HL-60/S4 (cell line): ENCODE measurements at regions not wholly inside any gene's neighbourhood (a gene's known extent, or its start where the extent isn't known, plus 50 kb on each side); places are given as distances from the start of the nearest gene placed in this dataset.
"Not testable (repeated sequence)": the region's sequence is repeated elsewhere in the genome, so short reads cannot be mapped to it uniquely, and the experiment has no call there.

Experiments
- in situ Hi-C: fragments of 300-500 bp; cut with MboI; formaldehyde crosslinking; loops from 2 replicates; pipeline ENCODE4 v1.14.3; 2022; ENCODE audit warnings: low sequenced_read_pairs

DNA sequence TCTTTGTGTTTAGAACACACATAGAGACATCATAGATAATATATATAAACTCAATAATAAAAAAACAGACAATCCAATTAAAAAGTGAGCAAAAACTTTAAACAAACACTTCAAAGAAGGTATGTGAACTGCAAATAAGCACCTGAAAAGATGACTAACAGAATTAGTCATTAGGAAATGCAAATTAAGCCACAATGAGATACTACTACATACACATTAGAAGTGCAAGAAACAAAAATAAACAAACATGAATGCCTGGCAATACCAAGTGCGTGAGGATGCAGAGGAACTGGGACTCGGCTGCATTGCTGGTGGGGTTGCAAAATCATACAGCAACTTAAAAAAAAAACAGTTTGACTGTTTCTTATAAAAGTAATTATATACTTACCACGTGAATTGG lies 799.0 kb downstream of the KCNJ2 start:
- in situ Hi-C loops: no loop called here

DNA sequence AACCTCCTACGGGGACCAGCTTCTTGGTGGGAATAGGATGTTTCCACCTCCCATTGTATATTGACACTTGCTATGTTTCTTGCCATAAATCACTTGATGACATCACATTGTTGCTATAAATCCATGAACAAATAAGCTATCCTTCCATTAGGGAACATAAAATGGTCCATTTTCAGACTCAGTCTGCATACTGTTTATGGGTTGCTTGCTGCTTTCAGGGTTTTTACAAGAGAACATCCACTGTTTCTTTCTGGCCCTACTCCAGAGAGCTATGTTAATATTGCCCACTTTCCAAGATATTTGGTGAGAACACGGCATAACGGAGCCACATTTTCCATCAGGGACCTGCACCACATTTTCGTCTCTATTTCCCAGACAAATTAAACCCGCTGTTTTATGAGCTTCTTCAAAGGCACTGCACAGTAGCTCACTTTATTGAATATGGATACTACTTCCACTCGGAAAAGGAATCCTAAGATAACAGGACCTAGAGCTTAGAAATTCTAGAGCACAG lies 800.2 kb downstream of the KCNJ2 start:
- in situ Hi-C loops: no loop called here

DNA sequence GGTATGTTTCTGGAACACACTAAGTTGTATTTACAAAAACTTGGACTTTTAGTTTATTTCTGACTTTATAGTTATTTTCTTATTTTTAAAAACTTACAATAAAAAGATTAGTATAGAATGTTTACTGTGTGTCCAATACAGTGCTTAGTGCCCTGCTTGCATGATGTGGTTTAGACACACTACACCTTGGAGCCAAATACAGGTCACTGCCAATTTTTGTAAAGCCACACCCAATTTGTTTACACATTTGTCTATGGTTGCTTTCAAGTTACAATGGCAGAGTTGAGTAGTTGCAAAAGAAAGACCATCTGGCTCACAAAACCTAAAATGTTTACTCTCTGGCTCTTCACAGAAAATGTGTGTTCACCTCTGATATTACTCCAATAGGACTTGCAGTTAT lies 807.1 kb downstream of the KCNJ2 start:
- in situ Hi-C loops: no loop called here

DNA sequence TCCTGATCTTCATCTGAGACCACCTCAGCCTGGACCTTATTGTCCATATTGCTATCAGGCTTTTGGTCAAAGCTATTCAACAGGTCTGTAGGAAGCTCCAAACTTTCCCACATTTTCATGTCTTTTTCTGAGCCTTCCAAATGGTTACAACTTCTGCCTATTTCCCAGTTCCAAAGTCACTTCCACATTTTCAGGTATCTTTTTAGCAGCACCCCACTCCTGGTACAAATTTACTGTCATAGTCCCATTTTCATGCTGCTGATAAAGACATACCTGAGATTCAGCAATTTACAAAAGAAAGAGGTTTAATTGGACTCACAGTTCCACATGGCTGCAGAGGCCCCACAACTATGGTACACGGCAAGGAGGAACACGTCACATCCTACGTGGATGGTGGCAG lies 815.5 kb downstream of the KCNJ2 start:
- in situ Hi-C loops: no loop called here

DNA sequence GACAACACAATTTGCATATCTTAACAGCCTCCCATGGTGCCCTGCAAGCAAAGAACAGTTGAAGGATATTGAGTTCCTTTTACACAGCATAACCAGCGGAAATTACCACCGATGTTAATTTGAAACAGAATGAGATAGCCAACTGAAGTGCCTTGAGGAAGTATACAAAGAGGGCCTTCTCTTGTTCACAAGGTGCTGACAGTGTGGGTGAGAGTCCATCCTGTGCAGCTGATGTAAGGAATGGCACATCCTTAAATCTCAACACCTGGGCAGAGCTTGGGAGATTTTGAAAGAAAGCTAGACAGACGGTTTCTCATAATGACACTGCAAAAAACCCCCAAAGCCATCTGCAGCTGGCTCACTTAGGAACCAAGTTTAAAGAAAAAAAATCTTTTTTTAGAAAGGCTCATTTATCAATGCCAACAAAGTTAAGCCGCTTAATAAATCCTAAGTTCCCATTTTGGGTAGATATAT lies 818.6 kb downstream of the KCNJ2 start:
- in situ Hi-C loops: no loop called here

DNA sequence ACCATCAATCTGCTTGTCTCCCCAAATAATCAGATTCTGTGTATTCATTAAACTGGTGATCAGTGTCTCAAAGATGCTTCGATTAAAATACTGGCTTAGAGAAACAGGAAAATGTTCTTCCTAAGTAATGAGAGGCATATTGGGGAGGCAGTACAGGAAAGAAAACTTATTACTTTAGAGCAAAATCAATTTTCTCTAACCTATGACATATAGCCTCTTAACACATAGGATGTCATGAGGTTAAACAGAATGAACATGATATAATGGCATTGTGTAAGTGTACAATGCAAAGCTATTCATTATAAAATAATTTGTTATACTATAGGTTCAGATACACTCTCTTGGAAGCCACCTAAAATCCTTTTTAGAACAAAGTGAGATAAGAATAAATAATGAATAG lies 819.3 kb downstream of the KCNJ2 start:
- in situ Hi-C loops: no loop called here

DNA sequence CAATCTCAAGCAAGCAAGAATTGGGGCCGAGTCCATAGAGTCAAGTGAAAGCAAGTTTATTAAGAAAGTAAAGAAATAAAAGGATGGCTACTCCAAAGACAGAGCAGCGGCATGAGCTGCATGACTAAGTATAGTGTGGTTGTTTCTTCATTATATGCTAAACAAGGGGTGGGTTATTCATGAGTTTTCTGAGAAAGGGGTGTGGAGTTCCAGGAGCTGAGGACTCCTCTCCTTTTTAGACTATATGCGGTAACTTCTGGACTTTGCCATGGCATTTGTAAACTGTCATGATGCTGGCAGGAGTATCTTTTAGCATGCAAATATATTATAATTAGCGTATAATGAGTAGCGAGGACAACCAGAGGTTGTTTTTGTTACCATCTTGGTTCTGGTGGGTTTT lies 819.9 kb downstream of the KCNJ2 start:
- in situ Hi-C loops: no loop called here

DNA sequence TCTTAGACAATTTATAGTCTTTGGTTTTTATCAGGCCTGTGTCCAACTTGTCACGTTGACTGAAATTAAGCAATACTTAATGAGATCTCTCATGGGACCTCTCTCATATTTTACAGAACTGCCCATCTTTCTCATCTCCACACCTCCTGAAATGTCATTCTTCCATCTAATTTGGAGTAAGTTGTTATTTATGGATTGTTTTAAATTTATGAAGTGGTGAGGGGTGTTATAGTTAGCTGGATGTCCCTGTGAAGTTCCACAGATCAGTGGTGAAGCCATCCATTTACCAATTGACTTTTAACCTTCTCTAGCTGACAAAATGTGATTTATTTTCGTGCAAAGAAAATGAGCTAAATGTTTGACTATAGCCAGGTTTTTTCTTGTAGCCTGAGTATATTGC lies 824.9 kb downstream of the KCNJ2 start:
- in situ Hi-C loops: no loop called here

DNA sequence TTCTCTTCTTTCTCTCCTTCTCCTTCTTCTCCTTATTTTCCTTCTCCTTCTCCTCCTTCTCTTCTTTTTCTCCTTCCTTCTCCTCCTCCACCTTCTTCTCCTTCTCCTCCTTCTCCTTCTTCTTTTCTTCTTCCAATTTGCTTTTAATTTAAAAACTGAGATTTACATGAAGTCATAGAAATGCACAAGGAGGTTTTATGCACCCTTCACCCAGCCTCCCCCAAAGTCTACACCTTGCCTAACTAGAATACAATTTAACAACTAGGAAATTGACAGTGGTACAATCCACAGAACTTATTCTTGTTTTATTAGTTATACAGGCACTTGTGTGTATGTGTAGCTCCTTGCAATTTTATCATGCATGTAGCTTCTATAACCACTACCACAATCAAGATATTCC lies 826.7 kb downstream of the KCNJ2 start:
- in situ Hi-C loops: no loop called here

DNA sequence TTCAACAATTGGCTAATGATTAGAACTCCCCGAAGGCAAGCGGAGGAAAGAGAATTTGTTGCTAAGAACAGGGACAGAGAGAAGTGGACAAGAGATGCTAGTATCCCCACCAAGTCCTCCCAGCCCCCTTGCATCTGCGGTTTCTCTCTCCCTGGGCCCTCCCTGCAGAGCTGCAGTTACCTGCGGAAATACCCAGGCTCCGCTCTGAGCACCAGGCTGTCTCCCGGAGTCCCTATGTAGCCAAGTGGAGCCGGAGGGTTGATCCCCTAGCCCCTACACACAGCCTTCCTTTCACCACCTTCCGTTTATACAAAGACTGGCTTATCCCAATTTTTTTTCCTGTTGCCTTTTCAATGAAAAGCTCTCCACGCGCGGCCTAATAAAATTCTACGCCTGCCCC lies 834.4 kb downstream of the KCNJ2 start:
- in situ Hi-C loops: no loop called here

DNA sequence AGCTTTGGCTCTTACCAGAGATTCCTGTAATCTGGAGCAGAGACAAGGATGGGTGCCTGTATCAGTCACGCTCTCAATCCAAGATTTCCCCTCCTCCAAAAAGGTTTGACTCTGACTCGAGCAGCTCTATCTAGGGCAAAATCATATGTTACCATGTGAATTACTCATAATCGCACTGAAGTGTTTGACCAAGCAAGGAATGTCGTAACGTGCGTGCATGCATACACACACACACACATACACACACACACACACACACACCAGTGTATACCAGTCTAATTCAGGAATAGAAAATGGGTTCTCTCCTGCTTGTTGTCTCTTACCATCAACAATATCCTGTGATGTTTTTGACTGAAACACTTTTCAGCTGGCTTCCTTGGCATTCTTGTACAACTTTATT lies 835.1 kb downstream of the KCNJ2 start:
- in situ Hi-C loops: no loop called here

DNA sequence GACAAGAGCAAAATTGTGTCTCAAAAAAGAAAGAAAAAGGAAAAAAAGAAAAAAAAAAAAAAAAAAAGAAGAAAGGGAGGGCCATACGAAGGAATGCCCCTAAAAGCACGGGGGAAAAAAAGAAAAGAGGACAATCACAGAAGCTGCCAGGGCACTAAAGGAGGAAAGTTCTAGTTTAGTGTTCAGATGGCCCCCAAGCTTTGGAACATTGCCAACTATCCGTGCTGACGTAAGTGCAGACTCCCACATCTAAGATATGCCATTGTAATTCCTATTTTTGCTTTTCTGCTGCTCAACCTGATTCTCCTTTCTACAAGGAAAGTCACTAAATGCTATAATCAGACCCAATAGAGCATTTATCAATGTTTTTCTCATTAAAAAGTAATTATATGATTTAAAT lies 842.1 kb downstream of the KCNJ2 start:
- in situ Hi-C loops: no loop called here

DNA sequence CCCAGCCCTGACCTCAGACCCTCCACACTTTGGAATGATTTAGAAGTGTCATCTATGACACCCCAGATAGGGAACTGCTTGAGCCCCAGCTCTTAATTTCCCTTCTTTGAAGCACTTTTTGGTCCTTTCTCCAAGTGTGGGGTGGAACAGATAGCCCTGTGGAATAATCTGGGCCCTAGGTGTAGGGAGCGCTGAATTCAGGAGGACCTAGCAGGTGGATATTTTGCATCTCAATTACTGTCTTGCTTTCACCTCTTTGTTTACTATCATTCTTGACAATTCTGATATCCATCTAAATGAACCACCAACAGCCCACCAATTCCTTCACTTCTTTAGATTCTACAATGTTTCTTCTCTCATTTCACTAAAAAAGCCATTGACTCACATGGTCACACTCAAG lies 850.4 kb downstream of the KCNJ2 start:
- in situ Hi-C loops: no loop called here

DNA sequence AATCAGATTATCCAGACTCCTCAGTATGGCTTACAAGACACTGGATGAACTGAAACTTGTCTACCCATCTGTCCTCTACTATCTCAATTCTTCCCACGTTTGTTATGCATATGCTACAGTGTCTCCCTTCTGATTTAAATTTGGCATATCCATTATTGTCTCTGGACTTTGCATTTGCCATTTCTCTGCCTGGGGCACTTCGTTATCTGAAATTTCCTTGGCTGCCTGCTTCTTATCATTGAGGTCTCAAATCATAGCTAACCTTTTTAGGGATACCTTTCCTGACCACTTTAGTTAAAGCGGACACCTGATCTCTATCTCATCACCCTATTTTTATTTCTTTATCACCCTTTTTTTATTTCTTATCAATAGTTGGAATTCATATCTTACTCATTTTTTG lies 853.4 kb downstream of the KCNJ2 start:
- in situ Hi-C loops: no loop called here

DNA sequence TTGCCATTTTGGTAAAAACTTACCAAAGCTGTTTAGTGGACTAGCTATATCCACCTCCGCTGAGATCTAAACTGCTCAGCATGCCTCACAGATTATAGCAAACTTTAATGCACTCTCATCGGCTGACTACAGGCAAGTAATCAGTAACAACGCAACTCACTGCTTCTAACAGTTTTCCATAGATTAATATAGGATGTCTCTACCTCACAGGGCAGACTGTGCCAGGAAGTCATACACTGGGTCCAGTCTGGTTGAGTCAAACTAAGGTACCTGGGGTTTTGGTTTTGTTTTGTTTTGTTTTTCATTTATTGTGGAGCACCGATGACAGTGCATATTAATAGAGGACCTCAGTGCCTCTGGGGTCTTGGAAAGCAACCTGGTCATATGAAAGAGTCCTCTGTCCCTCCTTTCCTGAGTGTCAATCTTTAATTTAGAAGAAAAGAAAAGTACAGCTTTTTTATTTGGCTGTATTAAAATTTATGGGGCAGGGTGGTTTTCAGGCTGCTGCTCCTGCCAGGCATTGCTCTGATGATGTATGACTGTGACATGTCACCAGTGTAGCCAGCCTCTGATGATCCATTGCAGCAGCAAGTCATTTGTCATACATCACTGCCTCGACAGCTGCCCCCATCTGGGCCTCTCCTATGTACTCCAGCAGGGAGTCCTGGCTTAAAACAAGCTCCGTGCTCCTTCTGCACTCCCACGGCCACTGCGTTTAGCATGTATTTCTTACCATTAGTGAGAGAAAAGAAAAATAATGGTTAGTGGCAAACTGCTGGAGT lies 854.1 kb downstream of the KCNJ2 start:
- in situ Hi-C loops: no loop called here

DNA sequence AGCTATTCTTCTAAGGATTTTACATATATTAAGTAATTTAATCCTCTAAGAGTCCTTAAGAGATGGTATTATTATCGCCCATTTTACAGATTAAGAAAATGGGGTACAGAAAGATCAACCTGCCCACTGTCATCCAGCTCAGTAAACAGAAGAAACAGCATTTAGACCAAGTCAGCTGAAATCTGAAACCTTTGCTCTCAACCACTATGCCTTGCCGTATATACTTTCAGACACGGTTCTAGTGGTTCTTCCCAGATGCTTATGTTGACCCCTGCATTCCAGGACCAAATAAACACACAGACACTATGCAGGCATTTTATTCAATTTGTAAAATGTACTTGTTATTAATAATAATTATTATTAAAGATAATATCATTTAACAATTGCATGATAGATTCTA lies 854.8 kb downstream of the KCNJ2 start:
- in situ Hi-C loops: no loop called here

DNA sequence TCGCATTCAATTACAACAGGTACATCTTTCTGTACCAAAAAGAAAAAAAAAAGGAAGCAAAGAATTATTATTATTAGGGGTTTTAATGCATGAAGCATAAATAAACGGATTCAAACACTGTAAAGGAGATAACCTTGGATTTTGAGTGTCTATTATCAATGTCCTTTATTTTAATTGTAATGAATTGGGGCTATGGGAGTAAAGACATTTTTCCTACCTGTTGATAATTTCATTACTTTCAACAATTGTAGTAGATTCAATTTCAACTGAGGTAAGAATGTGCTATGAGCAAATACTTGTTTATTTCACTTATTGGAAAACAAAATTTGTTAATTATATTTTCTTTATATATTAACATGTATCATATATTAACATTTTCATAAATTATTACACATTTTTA lies 855.6 kb downstream of the KCNJ2 start:
- in situ Hi-C loops: no loop called here

DNA sequence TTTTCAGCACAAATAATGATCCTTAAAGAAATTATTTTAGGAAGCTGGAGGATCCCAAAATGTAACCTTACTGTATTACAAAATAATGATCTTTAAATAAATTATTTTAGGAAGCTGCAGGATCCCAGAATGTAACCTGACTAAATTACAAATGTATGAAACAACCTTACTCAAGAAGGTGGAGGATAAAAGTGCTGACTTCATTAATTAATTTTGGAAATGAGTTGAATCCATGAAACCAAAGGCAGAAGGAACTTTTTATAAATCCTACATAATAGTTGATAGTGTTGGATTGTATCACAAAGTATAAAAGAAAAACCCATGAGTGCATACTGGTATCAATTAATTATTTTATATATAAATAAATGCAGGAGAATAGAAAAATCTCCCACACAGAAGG lies 859.9 kb downstream of the KCNJ2 start:
- in situ Hi-C loops: no loop called here

DNA sequence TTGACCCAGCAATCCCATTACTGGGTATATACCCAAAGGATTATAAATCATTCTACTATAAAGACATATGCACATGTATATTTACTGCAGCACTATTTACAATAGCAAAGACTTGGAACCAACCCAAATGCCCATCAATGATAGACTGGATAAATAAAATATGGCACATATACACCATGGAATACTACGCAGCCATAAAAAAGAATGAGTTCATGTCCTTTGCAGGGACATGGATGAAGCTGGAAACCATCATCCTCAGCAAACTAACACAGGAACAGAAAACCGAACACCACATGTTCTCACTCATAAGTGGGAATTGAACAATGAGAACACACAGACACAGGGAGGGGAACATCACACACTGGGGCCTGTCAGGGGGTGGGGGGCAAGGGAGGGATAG lies 862.0 kb downstream of the KCNJ2 start:
- in situ Hi-C loops: not testable (repeated sequence)

DNA sequence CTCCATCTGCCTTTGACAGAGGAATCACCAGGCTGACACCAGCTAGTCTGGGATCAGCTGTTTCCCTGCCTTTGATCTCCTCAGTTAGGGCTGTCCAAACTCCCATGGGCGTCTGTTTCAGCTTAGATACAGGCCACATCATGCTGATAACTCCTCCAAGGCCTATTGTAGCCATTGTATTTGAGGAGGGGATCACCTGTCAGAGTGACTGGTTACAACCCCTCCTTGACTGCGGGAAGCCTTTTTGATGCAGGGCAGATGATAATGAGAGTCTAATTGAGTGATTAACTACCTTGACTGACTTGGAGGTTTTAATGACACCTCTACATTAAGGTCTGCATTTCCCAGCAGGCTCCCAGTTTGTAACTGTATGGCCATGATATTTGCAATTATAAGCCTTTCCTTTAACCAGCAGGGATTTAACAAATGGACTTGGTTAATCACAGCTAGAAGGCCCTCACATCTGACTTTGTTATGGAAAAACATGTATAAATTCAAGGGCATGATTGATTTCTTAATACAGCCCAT lies 863.5 kb downstream of the KCNJ2 start:
- in situ Hi-C loops: no loop called here

DNA sequence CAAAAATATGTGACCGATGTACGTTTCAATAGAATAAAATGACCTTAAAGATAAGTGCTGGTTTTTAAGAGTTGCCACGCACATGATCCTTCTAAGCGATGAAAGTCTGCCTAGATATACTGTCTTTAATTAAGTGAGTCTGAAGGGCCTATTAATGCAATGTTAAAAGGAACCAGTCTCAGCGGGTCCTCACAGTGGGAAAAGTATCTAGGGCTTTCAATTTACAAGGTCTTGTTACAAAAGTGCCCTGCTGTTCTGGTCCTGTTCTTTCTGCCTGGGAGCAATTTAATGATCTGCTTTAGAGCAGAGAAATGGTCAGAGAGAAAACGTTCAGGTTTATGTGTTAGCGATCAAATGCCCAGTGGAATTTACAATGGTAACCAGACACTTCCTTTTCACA lies 864.0 kb downstream of the KCNJ2 start:
- in situ Hi-C loops: no loop called here

DNA sequence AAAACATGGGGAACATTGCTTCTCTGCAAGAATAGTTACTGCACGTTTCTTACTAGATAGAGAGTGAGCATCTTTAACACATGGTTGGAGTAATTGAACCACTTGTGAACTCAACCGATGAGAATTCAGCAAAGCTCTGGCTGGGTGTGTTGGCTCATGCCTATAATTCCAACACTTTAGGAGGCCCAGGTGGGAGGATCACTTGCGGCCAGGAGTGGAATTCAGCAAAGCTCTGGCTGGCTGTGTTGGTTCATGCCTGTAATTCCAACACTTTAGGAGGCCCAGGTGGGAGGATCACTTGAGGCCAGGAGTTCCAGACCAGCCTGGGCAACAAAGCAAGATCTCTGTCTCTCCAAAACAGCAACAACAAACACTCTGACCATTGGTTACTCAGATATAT lies 865.9 kb downstream of the KCNJ2 start:
- in situ Hi-C loops: no loop called here

DNA sequence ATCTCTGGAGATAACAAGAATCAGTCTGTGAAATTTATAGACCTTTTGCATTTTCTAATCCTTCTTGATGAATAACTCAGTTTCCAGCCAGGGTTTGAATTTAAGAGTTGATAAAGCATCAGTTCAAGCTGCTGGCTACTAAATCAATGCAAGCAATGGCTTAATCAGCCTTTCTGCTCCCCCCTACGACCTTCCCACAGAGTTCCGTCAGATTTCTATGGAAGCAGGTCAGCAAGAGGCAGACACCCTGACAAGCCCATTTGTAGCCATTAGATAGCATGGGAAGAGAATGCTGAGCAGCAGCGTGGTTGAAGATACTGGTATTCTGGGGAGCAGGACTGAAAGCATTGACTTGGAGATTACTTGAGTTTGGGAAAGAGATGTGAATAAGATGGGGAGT lies 868.1 kb downstream of the KCNJ2 start:
- in situ Hi-C loops: no loop called here
